Transverse colon (tissue), 4 donors: ENCODE measurements at regions not wholly inside any gene's neighbourhood (a gene's known extent, or its start where the extent isn't known, plus 50 kb on each side); places are given as distances from the start of the nearest gene placed in this dataset.

Source experiments
- DNase-seq: peaks from one replicate; pipeline ENCODE4 v3.0.0-alpha.2; 2019
- H3K27ac ChIP-seq, 4 donors: fragments of 200-600 bp; sonication (generic); 2 replicates each; pipeline ENCODE4 v1.5.1; 2016 to 2018; ENCODE audit warnings: inconsistent platforms in 4 of 4
- H3K27me3 ChIP-seq: fragments of 200-600 bp; sonication (generic); 2 replicates; pipeline ENCODE4 v1.5.1; 2017; ENCODE audit warnings: inconsistent platforms
- H3K36me3 ChIP-seq, 4 donors: fragments of 200-600 bp; sonication (generic); 2 replicates each; pipeline ENCODE4 v1.5.1; 2017 to 2019; ENCODE audit warnings: inconsistent platforms in 4 of 4
- H3K4me1 ChIP-seq, 4 donors: fragments of 200-600 bp; sonication (generic); 2 replicates each; pipeline ENCODE4 v1.5.1; 2017 to 2020; ENCODE audit warnings: inconsistent platforms in 4 of 4
- H3K4me3 ChIP-seq, 4 donors: fragments of 200-600 bp; sonication (generic); 1 replicate in 1 of 4; 2 replicates in 3 of 4; pipeline versions ENCODE4 v1.5.1 to v1.6.1; 2017 to 2019; ENCODE audit warnings: inconsistent platforms in 4 of 4
- H3K9me3 ChIP-seq, 2 donors: fragments of 200-600 bp; sonication (generic); 2 replicates each; pipeline ENCODE4 v1.5.1; 2017 to 2019; ENCODE audit warnings: inconsistent platforms in 2 of 2
- CTCF ChIP-seq, 5 experiments: fragments of 200-600 bp in 3 of 5; fragments of 450-650 bp in 2 of 5; sonication (generic) in 3 of 5; IDR thresholded peaks; 1 replicate in 2 of 5; 2 replicates in 3 of 5; pipeline ENCODE4 v1.5.1; 2016 to 2017; ENCODE audit warnings: antibody characterized with exemption in 5 of 5, inconsistent platforms in 3 of 5, mild to moderate bottlenecking in 2 of 5, moderate library complexity in 1 of 5
- EP300 ChIP-seq: sonication (generic); formaldehyde crosslinking; IDR thresholded peaks from one replicate; pipeline ENCODE4 v1.6.1; 2017; ENCODE audit warnings: antibody characterized with exemption, low read depth
- POLR2A ChIP-seq: fragments of 450-650 bp; IDR thresholded peaks from one replicate; pipeline ENCODE4 v1.6.1; 2016; ENCODE audit warnings: antibody characterized with exemption, mild to moderate bottlenecking, moderate library complexity
- POLR2AphosphoS5 ChIP-seq, 3 donors: sonication (generic); formaldehyde crosslinking; IDR thresholded peaks; one replicate each; pipeline ENCODE4 v1.6.1; 2016; ENCODE audit warnings: antibody characterized with exemption in 3 of 3
- WGBS, 2 donors: methylation state at CpG; one replicate each; pipeline ENCODE4 v1.1.5; 2018; ENCODE audit warnings: low coverage in 1 of 2; 5-methylcytosine and 5-hydroxymethylcytosine counted together
- in situ Hi-C, 4 donors: fragments of 200-750 bp; cut with MboI; loops; one replicate each; pipeline versions ENCODE4 v1.15.0 to v1.15.1; 2017; ENCODE audit warnings: low sequenced_read_pairs in 3 of 4, low pct_ligation_motif_present in 1 of 4, low pct_unique_long_range_greater_than_20kb in 1 of 4
- intact Hi-C: fragments of 100-400 bp; cut with DNase I; formaldehyde crosslinking; loops from one replicate; pipeline ENCODE4 v1.15.1; 2023; ENCODE audit warnings: low total_unique reads

GRCh38 chr6:101113468-101114260, 232.5 kb upstream of the ASCC3 start:
- no peak for DNase-seq
- Histone ChIP-seq H3K27ac (no peak overlapping the region), H3K4me1 (peaks cover 0 to 15% (median 4%) of the 10 kb centered on the region in 4 donors), H3K27me3 (no peaks in the 10 kb centered on the region), H3K36me3 (no peaks in the 10 kb centered on the region), H3K4me3 (no peak overlapping the region), H3K9me3 (no peaks in the 10 kb centered on the region)
- in situ Hi-C loops (no loop called here), intact Hi-C loops (no loop called here)
- WGBS, 2 donors, result 60 to 72% methylated on average over 4 of the region's 4 CpGs
- TF ChIP-seq POLR2A, result no peak
- TF ChIP-seq CTCF (IDR thresholded peaks at IDR 0.05), result no peak
- no peak for TF ChIP-seq EP300
- TF ChIP-seq POLR2AphosphoS5 (IDR thresholded peaks at IDR 0.05), result no peak

- Histone ChIP-seq H3K27ac (no peak overlapping the region), H3K4me3 (no peak overlapping the region), H3K36me3 (no peaks in the 10 kb centered on the region), H3K27me3 (no peaks in the 10 kb centered on the region), H3K9me3 (no peaks in the 10 kb centered on the region), H3K4me1 (peaks cover 0 to 15% (median 4%) of the 10 kb centered on the region in 4 donors)
- TF ChIP-seq POLR2A (no peak), POLR2AphosphoS5 (IDR thresholded peaks at IDR 0.05) (no peak), CTCF (IDR thresholded peaks at IDR 0.05) (peak; percentile 30 to 47 (median 44))
- 0 to 8% methylated on average over 1 of the region's 1 CpG for WGBS, 2 donors
- no peak for DNase-seq
- in situ Hi-C loops (no loop called here), intact Hi-C loops (no loop called here)
Observed at GRCh38 chr6:101114703-101115102, 233.6 kb upstream of the ASCC3 start.

- intact Hi-C loops, result no loop called here
- 78 to 84% methylated on average over 5 of the region's 5 CpGs for WGBS, 2 donors
- Histone ChIP-seq H3K27ac (no peak overlapping the region), H3K4me1 (peaks cover 0 to 15% (median 4%) of the 10 kb centered on the region in 4 donors), H3K27me3 (no peaks in the 10 kb centered on the region), H3K4me3 (no peak overlapping the region), H3K36me3 (no peaks in the 10 kb centered on the region), H3K9me3 (no peaks in the 10 kb centered on the region)
- no peak for DNase-seq
- in situ Hi-C loops, result no loop called here
- TF ChIP-seq CTCF (IDR thresholded peaks at IDR 0.05), result no peak
- TF ChIP-seq POLR2AphosphoS5 (IDR thresholded peaks at IDR 0.05), result no peak
Observed at GRCh38 chr6:101116337-101116736, 235.2 kb upstream of the ASCC3 start.

- WGBS, 2 donors, result 37 to 38% methylated on average over 3 to 11 of the region's 11 CpGs
- no peaks in the 10 kb centered on the region for H3K9me3 ChIP-seq
- no peak overlapping the region for H3K4me3 ChIP-seq
- DNase-seq, result peak; percentile 70
- TF ChIP-seq EP300 (no peak), POLR2AphosphoS5 (IDR thresholded peaks at IDR 0.05) (no peak), POLR2A (no peak), CTCF (IDR thresholded peaks at IDR 0.05) (no peak)
- H3K27ac ChIP-seq, result no peak overlapping the region
- no peaks in the 10 kb centered on the region for H3K36me3 ChIP-seq
- intact Hi-C loops, result no loop called here
- H3K27me3 ChIP-seq, result no peaks in the 10 kb centered on the region
- in situ Hi-C loops, result no loop called here
- H3K4me1 ChIP-seq, result peaks cover 0 to 15% (median 4%) of the 10 kb centered on the region in 4 donors
Observed at GRCh38 chr6:101117393-101118135, 236.4 kb upstream of the ASCC3 start.
